ENCODE measurements at regions not wholly inside any gene's neighbourhood (a gene's known extent, or its start where the extent isn't known, plus 50 kb on each side); places are given as distances from the start of the nearest gene placed in this dataset.
"Not testable (repeated sequence)": the region's sequence is repeated elsewhere in the genome, so short reads cannot be mapped to it uniquely, and the experiment has no call there.

DNA sequence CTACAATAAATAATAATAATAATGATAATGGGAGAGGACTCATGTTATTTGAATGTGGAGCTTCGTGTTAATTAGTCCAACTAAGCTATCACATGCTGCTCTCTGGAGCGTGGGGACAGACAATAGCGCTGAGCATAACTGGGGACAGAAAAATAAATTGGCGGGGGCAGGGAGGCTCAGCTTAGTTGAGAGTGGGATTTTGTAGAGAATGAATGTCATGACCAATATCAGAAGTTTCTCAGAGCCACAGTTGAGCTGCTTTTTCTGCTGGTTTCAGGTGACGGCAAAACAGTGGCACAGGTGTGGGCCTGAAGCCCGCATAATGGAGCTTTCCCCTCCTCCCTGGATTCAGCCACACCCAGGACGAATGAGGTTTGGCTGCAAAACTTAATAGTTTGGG, 111.1 kb upstream of the CAB39 start:
- Histone ChIP-seq H3K4me1 (ENCODE audit: insufficient read depth) (no peaks in the 10 kb centered on the region), H3F3A (ENCODE audit: insufficient read depth) (no peaks in the 10 kb centered on the region), H3K9me2 (ENCODE audit: insufficient read depth) (no peaks in the 10 kb centered on the region), H4K20me1 (ENCODE audit: insufficient read depth) (no peaks in the 10 kb centered on the region), H3K27me3 (replicated peaks; ENCODE audit: insufficient read depth) (peaks cover 11% of the 10 kb centered on the region; the same call in 1 of the 2 replicates), H3K79me2 (ENCODE audit: insufficient read depth) (no peaks in the 10 kb centered on the region), H2AFZ (no peak overlapping the region), H3K27ac (no peak overlapping the region), H3K4me2 (ENCODE audit: unreplicated experiment) (no peak overlapping the region), H3K9me3 (ENCODE audit: low read depth) (no peaks in the 10 kb centered on the region), H3K9ac (no peak overlapping the region), H3K4me3 (no peak overlapping the region), H3K36me3 (ENCODE audit: low read depth) (no peaks in the 10 kb centered on the region)
- no peak for DNase-seq
- WGBS, 2 experiments (ENCODE audit: low coverage in 1 of 2, low lambda C conversion rate in 2 of 2, missing lambda C conversion rate in 2 of 2): 71 to 75% methylated on average over 7 of the region's 7 CpGs
- TF ChIP-seq EZH2phosphoT487 (IDR thresholded peaks at IDR 0.05; ENCODE audit: insufficient read depth, low read depth) (no peak), EZH2 (IDR thresholded peaks at IDR 0.05; ENCODE audit: insufficient read depth, poor library complexity, severe bottlenecking) (no peak)
- in situ Hi-C loops (cut with MboI): no loop called here

GRCh38 chr2:230602562-230603230, 109.9 kb upstream of the CAB39 start:
- in situ Hi-C loops (cut with MboI): no loop called here
- no peak overlapping the region for H2AFZ ChIP-seq
- WGBS, 2 experiments (ENCODE audit: low coverage in 1 of 2, low lambda C conversion rate in 2 of 2, missing lambda C conversion rate in 2 of 2): 45 to 54% methylated on average over 6 to 7 of the region's 7 CpGs

GRCh38 chr2:230603317-230603716, 109.3 kb upstream of the CAB39 start:
- H4K20me1 ChIP-seq (ENCODE audit: insufficient read depth); H3K79me2 ChIP-seq (ENCODE audit: insufficient read depth); H3K36me3 ChIP-seq (ENCODE audit: low read depth); H3K4me2 ChIP-seq (ENCODE audit: unreplicated experiment); H3K4me1 ChIP-seq (ENCODE audit: insufficient read depth); H3K27ac ChIP-seq; H2AFZ ChIP-seq; H3F3A ChIP-seq (ENCODE audit: insufficient read depth); in situ Hi-C loops (cut with MboI); DNase-seq; H3K4me3 ChIP-seq; H3K9me2 ChIP-seq (ENCODE audit: insufficient read depth); H3K9ac ChIP-seq; H3K9me3 ChIP-seq (ENCODE audit: low read depth): not testable (repeated sequence)
- H3K27me3 ChIP-seq (replicated peaks; ENCODE audit: insufficient read depth): peaks cover 13% of the 10 kb centered on the region; the same call in 1 of the 2 replicates

More at GRCh38 chr2:230602562-230603230, 109.9 kb upstream of the CAB39 start:
- no peaks in the 10 kb centered on the region for H3F3A ChIP-seq (ENCODE audit: insufficient read depth)
- H3K4me2 ChIP-seq (ENCODE audit: unreplicated experiment): no peak overlapping the region
- no peaks in the 10 kb centered on the region for H4K20me1 ChIP-seq (ENCODE audit: insufficient read depth)
- no peaks in the 10 kb centered on the region for H3K9me2 ChIP-seq (ENCODE audit: insufficient read depth)
- no peak overlapping the region for H3K9ac ChIP-seq
- peaks cover 13% of the 10 kb centered on the region; the same call in 1 of the 2 replicates for H3K27me3 ChIP-seq (replicated peaks; ENCODE audit: insufficient read depth)
- no peak for DNase-seq
- no peak overlapping the region for H3K4me3 ChIP-seq
- no peak for TF ChIP-seq EZH2 (IDR thresholded peaks at IDR 0.05; ENCODE audit: insufficient read depth, poor library complexity, severe bottlenecking)
- TF ChIP-seq EZH2phosphoT487 (IDR thresholded peaks at IDR 0.05; ENCODE audit: insufficient read depth, low read depth): no peak
- no peaks in the 10 kb centered on the region for H3K36me3 ChIP-seq (ENCODE audit: low read depth)
- H3K9me3 ChIP-seq (ENCODE audit: low read depth): no peaks in the 10 kb centered on the region
- H3K4me1 ChIP-seq (ENCODE audit: insufficient read depth): no peaks in the 10 kb centered on the region
- H3K79me2 ChIP-seq (ENCODE audit: insufficient read depth): no peaks in the 10 kb centered on the region
- no peak overlapping the region for H3K27ac ChIP-seq

DNA sequence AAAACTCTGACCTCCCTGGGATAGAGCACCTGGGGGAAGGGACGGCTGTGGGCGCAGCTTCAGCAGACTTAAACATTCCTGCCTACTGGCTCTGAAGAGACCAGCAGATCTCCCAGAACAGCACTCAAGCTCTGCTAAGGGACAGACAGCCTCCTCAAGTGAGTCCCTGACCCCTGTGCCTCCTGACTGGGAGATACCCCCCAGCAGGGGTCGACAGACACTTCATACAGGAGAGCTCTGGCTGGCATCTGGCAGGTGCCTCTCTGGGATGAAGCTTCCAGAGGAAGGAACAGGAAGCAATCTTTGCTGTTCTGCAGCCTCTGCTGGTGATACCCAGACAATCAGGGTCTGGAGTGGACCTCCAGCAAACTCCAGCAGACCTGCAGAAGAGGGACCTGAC, 108.5 kb upstream of the CAB39 start:
- H3K4me2 ChIP-seq (ENCODE audit: unreplicated experiment); H3K9me3 ChIP-seq (ENCODE audit: low read depth); H2AFZ ChIP-seq; H3K9me2 ChIP-seq (ENCODE audit: insufficient read depth); H3F3A ChIP-seq (ENCODE audit: insufficient read depth); H3K79me2 ChIP-seq (ENCODE audit: insufficient read depth); H3K36me3 ChIP-seq (ENCODE audit: low read depth); H3K4me1 ChIP-seq (ENCODE audit: insufficient read depth); DNase-seq; H3K4me3 ChIP-seq; in situ Hi-C loops (cut with MboI); H3K9ac ChIP-seq; H4K20me1 ChIP-seq (ENCODE audit: insufficient read depth); H3K27ac ChIP-seq: not testable (repeated sequence)
- WGBS, 2 experiments (ENCODE audit: low coverage in 1 of 2, low lambda C conversion rate in 2 of 2, missing lambda C conversion rate in 2 of 2): 48 to 51% methylated on average over 3 of the region's 3 CpGs
- H3K27me3 ChIP-seq (replicated peaks; ENCODE audit: insufficient read depth): peaks cover 13% of the 10 kb centered on the region; the same call in 1 of the 2 replicates

DNA sequence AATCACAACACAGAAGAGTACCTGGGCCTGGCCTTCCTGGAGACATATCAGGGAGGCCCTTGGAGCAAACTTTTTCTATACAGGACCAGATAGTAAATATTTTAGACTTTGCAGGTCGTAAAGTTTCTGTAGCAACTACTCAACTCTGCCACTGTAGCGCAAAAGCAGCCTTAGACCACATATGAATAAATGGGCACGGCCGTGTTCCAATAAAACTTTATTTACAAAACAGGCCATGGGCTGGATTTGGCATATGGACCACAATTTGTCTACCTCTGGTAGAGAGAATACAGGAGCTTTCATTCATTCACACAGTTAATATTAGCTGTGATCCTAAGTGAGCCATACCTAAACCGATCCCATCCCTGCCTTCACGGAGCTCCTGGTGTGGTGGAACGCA, 98.6 kb upstream of the CAB39 start:
- Histone ChIP-seq H3K9ac (no peak overlapping the region), H3K9me2 (ENCODE audit: insufficient read depth) (no peaks in the 10 kb centered on the region), H4K20me1 (ENCODE audit: insufficient read depth) (no peaks in the 10 kb centered on the region), H3K27ac (no peak overlapping the region), H3K4me2 (ENCODE audit: unreplicated experiment) (no peak overlapping the region), H3K36me3 (ENCODE audit: low read depth) (no peaks in the 10 kb centered on the region), H2AFZ (no peak overlapping the region), H3K9me3 (ENCODE audit: low read depth) (no peaks in the 10 kb centered on the region), H3K27me3 (replicated peaks; ENCODE audit: insufficient read depth) (no peaks in the 10 kb centered on the region), H3K4me3 (no peak overlapping the region), H3K79me2 (ENCODE audit: insufficient read depth) (no peaks in the 10 kb centered on the region), H3F3A (ENCODE audit: insufficient read depth) (peaks cover 11% of the 10 kb centered on the region), H3K4me1 (ENCODE audit: insufficient read depth) (peaks cover 22% of the 10 kb centered on the region)
- in situ Hi-C loops (cut with MboI): no loop called here
- WGBS, 2 experiments (ENCODE audit: low coverage in 1 of 2, low lambda C conversion rate in 2 of 2, missing lambda C conversion rate in 2 of 2): 97 to 99% methylated on average over 7 of the region's 7 CpGs
- no peak for DNase-seq
- no peak for TF ChIP-seq EZH2 (IDR thresholded peaks at IDR 0.05; ENCODE audit: insufficient read depth, poor library complexity, severe bottlenecking)
- no peak for TF ChIP-seq EZH2phosphoT487 (IDR thresholded peaks at IDR 0.05; ENCODE audit: insufficient read depth, low read depth)

Measured in GM23248 (cell line).